HFF-Myc (cell line): ENCODE measurements at regions not wholly inside any gene's neighbourhood (a gene's known extent, or its start where the extent isn't known, plus 50 kb on each side); places are given as distances from the start of the nearest gene placed in this dataset.

Experiments used
- DNase-seq: peaks from one replicate; pipeline ENCODE4 v3.0.0-alpha.2; 2011; ENCODE audit warnings: low read depth; ENCODE audit errors: extremely low read depth
- H3K4me3 ChIP-seq: replicated peaks from 2 replicates; pipeline ENCODE4 v1.5.1; 2011; ENCODE audit warnings: low read depth, mild to moderate bottlenecking, control low read depth, low read length
- TF ChIP-seq, protein P1 (sequence below): IDR thresholded peaks from 2 replicates; pipeline ENCODE4 v1.5.1; 2012; ENCODE audit warnings: mild to moderate bottlenecking, low read depth, low read length, control low read depth; ENCODE audit errors: missing control alignments

DNA sequence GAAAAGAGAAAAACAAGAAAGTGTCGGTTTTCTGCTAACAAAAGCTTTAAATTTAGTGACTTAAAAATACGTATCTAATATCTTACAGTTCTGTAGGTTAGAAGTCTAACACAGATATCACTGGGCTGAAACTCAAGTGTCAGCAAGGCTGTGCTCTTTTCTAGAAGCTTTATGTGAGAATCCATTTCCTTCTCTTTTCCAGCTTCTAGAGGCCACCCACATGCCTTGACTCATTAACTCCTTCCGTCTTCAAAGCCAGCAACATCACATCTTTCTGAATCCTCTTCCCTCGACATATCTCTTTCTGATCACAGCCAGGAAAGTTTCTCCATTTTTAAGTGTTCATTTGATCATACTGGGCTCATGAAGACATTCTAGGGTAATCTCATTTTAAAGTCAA is 262.0 kb downstream of the MAFB start:
- TF ChIP-seq, protein P1, sequence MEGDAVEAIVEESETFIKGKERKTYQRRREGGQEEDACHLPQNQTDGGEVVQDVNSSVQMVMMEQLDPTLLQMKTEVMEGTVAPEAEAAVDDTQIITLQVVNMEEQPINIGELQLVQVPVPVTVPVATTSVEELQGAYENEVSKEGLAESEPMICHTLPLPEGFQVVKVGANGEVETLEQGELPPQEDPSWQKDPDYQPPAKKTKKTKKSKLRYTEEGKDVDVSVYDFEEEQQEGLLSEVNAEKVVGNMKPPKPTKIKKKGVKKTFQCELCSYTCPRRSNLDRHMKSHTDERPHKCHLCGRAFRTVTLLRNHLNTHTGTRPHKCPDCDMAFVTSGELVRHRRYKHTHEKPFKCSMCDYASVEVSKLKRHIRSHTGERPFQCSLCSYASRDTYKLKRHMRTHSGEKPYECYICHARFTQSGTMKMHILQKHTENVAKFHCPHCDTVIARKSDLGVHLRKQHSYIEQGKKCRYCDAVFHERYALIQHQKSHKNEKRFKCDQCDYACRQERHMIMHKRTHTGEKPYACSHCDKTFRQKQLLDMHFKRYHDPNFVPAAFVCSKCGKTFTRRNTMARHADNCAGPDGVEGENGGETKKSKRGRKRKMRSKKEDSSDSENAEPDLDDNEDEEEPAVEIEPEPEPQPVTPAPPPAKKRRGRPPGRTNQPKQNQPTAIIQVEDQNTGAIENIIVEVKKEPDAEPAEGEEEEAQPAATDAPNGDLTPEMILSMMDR: no peak
- H3K4me3 ChIP-seq: no peak overlapping the region
- no peak for DNase-seq

DNA sequence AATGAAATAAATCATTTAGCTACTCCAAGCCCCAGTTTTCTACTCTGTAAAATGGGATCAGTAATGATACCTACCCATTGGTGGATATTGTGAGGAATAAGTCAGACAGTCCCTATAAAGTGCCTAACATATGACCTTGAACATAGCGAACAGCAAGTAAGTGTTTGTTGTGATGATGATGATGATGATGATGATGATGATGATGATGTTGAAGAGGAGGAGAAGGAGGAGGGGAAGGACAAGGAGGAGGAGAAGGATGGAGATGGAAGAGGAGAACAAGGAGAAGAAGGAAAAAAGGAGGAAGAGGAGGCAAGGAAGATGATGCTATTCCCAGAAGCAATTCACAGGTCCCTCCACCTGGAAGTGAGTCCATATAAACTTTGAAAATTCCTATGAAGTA is 264.3 kb downstream of the MAFB start:
- no peak overlapping the region for H3K4me3 ChIP-seq
- no peak for DNase-seq
- TF ChIP-seq, protein P1: no peak

DNA sequence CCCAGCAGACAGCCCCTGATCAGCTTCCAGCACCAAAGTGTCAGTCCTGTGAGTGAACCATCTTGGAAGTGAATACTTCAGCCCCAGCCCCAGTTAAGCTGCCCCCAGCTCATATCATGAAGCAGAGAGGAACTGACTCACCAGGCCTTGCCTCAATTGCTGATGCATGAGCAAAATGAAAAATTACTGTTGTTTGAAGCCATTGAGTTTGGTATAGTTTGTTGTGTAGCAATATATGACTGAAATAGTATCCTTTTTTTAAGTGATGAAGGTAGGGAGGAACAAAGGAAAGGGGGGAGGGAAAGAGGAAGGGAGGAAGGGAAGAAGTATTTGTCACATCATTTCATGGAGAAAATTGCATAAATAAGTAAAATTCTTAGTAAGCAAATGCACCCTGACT is 266.4 kb downstream of the MAFB start:
- TF ChIP-seq, protein P1: no peak

DNA sequence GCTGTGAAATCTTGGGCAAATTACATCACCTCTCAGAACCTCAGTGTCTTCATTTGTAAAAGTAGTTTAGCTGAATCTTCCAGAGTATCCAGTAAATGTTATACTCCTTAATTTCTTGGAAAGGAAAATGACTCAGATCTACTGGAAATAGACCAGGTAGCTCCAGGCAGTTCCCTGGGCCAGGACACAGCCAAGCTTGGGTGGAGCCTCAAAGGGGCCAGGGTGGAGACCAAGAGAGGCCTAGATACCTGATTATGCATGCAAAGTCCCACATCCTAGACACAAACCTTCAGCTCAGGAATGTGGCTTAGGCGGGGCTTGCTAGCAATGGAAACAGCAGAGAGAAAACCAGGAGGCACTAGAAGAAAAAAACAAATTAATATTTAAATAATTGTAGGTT is 272.8 kb downstream of the MAFB start:
- DNase-seq: no peak
- TF ChIP-seq, protein P1: no peak
- no peak overlapping the region for H3K4me3 ChIP-seq

More for the DNA sequence above, 266.4 kb downstream of the MAFB start:
- no peak for DNase-seq
- no peak overlapping the region for H3K4me3 ChIP-seq

DNA sequence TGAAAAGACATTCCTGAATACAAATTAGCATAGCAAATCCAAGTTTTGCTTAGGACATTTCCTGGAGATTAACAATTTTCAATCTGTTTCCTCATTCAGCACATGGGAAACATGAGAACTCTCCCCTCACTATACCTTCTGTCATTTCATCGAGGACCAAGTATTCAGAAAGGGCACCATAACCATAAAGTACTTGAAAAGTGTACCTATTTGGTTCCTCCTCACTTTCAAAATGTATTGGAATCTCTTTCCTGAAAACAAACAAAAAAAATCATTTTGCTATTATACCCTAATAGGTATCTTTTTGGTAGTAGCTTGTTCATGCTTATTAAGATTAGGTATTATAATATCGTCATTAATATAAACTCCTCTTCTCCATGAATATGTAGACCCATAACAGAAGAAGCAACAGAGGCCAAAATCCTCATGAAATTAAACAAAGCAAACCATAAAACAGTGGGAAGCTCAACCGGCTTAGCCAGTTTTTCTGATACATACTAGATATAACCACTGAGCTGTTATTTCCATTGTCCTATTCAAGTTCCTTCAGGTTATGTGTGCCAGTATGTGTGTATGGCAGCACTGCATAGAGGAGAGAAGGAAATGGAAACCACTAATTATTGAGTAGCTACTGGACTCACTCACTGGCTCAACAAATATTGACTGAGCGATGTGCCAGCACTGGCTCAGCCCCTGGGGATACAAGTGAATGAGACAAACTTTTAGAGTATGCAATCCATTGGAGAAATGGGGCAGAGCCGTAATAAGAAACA is 274.0 kb downstream of the MAFB start:
- TF ChIP-seq, protein P1: no peak
- no peak overlapping the region for H3K4me3 ChIP-seq
- no peak for DNase-seq

DNA sequence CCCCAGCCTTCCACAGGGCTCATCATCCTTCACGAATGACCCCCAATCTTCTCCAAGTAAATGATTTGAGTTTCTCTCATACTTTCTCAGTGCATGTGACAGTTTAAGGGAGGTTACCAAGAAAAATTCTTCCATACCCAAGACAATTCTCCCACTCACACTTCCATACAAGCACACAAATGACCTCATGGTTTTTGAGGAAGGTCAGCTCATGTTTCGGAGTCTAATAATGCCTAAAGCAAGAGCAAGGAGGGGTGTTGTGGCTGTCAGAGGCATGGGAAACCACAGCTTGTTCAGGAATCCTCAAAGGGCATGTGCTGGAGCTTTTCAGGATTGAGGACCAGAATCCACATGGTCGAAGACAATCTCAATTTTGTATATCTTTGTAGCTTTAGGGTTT is 279.0 kb downstream of the MAFB start:
- no peak overlapping the region for H3K4me3 ChIP-seq
- no peak for DNase-seq
- TF ChIP-seq, protein P1: no peak

DNA sequence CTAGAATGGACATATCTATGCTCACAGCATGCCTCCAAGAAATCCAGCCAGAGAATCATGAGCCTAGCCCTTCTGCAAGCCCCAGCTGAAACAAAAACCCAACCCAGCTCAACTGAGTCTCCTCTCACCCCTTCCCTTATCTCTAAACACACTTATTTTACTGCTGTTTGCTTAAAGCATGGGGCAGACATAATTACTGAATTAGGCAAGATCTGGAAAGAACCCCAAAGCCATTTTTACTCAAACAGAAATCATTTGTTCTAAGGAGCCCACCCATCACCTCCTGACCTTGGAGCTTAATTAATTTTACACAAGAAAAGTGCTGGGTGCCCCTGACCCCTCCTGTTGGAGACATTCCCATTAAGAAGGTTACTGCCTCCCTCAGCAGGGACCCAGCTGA is 291.6 kb downstream of the MAFB start:
- no peak overlapping the region for H3K4me3 ChIP-seq
- no peak for DNase-seq
- TF ChIP-seq, protein P1: no peak
